Endothelial cell (in vitro differentiated cells): ENCODE measurements at regions not wholly inside any gene's neighbourhood (a gene's known extent, or its start where the extent isn't known, plus 50 kb on each side); places are given as distances from the start of the nearest gene placed in this dataset.

Experiments used
- DNase-seq: peaks from one replicate; pipeline ENCODE4 v3.0.0; 2021; ENCODE audit warnings: low spot score
- H3K27ac Mint-ChIP-seq: one replicate; pipeline ENCODE4 v1.8.0; 2021; ENCODE audit warnings: mixed read lengths, inconsistent platforms; ENCODE audit not compliant: unreplicated experiment
- H3K27me3 Mint-ChIP-seq: one replicate; pipeline ENCODE4 v1.8.0; 2021; ENCODE audit warnings: mild to moderate bottlenecking, moderate library complexity, mixed read lengths, inconsistent platforms; ENCODE audit not compliant: unreplicated experiment
- H3K36me3 Mint-ChIP-seq: one replicate; pipeline ENCODE4 v1.8.0; 2021; ENCODE audit warnings: mild to moderate bottlenecking, low read depth, mixed read lengths, inconsistent platforms; ENCODE audit not compliant: unreplicated experiment
- H3K4me1 Mint-ChIP-seq: one replicate; pipeline ENCODE4 v1.8.0; 2021; ENCODE audit warnings: mild to moderate bottlenecking, mixed read lengths, inconsistent platforms; ENCODE audit not compliant: unreplicated experiment
- H3K4me3 Mint-ChIP-seq: one replicate; pipeline ENCODE4 v1.8.0; 2021; ENCODE audit warnings: mild to moderate bottlenecking, mixed read lengths, inconsistent platforms; ENCODE audit not compliant: unreplicated experiment
- H3K9me3 Mint-ChIP-seq: one replicate; pipeline ENCODE4 v1.8.0; 2021; ENCODE audit warnings: mixed read lengths, inconsistent platforms; ENCODE audit not compliant: unreplicated experiment
- TF ChIP-seq, protein P1 (sequence below): fragments of 200-600 bp; sonication (generic); IDR thresholded peaks from one replicate; pipeline ENCODE4 v1.5.0; 2021; ENCODE audit warnings: antibody characterized with exemption; ENCODE audit not compliant: unreplicated experiment

DNA sequence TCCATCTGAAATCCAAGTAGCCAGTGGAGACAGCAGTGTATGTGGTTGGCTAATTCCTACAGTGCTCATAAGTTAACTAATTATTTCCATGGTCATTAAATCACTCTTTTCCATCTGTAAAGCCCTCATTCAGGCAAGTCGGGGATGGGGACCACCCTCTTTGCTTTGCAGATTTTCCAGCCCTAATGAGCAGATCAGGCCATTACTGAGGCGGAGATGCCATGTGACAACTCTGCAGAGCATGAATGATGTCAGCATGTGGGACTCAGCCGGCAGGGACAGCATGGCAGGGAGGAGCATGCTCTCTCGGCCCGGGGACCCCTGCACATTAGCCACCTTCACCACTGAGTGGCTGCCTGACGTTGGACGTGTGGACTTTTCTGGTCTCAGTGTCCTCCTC lies 623.3 kb upstream of the CDH4 start:
- Mint-ChIP-seq H3K27me3 (no peaks in the 10 kb centered on the region), H3K9me3 (no peaks in the 10 kb centered on the region), H3K27ac (no peak overlapping the region), H3K4me1 (no peaks in the 10 kb centered on the region), H3K4me3 (no peak overlapping the region), H3K36me3 (no peaks in the 10 kb centered on the region)
- TF ChIP-seq, protein P1, sequence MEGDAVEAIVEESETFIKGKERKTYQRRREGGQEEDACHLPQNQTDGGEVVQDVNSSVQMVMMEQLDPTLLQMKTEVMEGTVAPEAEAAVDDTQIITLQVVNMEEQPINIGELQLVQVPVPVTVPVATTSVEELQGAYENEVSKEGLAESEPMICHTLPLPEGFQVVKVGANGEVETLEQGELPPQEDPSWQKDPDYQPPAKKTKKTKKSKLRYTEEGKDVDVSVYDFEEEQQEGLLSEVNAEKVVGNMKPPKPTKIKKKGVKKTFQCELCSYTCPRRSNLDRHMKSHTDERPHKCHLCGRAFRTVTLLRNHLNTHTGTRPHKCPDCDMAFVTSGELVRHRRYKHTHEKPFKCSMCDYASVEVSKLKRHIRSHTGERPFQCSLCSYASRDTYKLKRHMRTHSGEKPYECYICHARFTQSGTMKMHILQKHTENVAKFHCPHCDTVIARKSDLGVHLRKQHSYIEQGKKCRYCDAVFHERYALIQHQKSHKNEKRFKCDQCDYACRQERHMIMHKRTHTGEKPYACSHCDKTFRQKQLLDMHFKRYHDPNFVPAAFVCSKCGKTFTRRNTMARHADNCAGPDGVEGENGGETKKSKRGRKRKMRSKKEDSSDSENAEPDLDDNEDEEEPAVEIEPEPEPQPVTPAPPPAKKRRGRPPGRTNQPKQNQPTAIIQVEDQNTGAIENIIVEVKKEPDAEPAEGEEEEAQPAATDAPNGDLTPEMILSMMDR: no peak
- no peak for DNase-seq

DNA sequence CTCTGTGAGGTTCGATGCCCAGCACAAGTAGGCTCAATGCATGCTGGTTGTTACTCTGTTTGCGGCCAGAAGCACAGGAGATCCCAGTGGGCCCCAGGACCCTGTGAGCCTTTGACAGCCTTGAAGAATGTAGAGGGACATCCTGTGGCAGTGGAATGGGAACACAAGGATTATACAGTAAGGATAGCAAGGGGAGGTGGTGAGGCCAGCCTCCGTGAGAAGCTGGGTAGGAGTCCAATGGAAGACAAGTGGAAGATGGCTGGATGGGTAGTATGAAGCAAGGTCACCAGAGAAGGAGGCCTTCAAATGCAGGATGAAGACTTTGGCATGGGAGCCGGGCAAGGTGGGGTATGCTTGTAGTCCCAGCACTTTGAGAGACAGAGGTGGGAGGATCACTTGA lies 622.9 kb upstream of the CDH4 start:
- Mint-ChIP-seq H3K9me3 (no peaks in the 10 kb centered on the region), H3K27me3 (no peaks in the 10 kb centered on the region), H3K27ac (no peak overlapping the region), H3K36me3 (no peaks in the 10 kb centered on the region), H3K4me3 (no peak overlapping the region), H3K4me1 (no peaks in the 10 kb centered on the region)
- TF ChIP-seq, protein P1: no peak
- no peak for DNase-seq

DNA sequence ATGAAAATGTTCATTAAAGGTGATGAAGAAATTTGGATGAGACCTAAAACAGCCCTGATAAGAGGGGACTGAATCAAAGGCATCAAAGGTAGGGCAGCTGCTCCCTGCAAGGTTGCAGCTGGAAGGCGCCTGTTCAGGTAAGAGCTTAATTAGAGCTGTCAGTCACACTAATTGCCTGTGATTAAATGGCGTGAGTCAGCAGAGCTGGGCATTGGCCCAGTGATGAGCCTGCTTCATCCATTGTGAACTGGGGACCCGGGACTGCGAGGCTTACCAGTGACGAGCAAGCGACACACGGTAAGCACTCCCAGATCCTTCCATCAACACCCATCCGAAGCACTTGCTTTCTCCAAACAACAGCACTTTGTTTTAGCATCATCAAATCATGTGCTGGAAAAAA lies 621.5 kb upstream of the CDH4 start:
- Mint-ChIP-seq H3K4me1 (no peaks in the 10 kb centered on the region), H3K27ac (no peak overlapping the region), H3K9me3 (no peaks in the 10 kb centered on the region), H3K4me3 (no peak overlapping the region), H3K27me3 (no peaks in the 10 kb centered on the region), H3K36me3 (no peaks in the 10 kb centered on the region)
- TF ChIP-seq, protein P1: no peak
- no peak for DNase-seq

DNA sequence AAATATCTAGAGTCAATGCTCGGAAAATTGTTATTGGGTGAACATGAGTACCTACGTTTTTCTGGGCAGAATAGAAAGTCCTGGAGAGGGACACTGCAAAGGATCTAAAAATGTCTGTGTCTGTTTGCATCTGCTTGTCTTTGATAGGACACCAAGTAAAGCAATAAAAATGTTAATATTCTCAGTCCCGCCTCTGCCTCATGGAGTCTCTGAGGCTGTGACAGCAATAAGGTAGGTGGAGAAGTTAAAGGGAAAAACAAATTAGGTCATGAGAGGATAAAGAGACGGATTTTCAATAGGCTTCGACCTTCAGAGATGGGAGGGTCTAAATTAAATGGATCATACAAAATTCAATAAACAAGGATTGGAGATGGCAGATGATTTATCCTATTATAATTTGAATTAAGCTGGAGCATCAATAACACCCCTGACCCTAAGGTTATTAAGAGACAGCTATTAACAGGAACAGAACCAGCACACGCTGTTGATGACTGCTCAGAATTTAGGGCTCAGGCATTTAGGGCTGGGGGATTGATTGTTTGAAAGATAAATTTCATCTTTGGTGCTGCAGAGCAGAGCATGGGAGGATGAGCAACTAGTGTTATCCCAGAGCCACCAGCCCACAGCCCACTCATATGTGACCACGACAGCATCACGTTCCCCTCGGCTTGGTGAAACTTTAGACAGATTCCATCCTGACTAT lies 620.3 kb upstream of the CDH4 start:
- Mint-ChIP-seq H3K4me1 (no peaks in the 10 kb centered on the region), H3K36me3 (no peaks in the 10 kb centered on the region), H3K27me3 (no peaks in the 10 kb centered on the region), H3K27ac (no peak overlapping the region), H3K9me3 (no peaks in the 10 kb centered on the region), H3K4me3 (no peak overlapping the region)
- TF ChIP-seq, protein P1: no peak
- no peak for DNase-seq

DNA sequence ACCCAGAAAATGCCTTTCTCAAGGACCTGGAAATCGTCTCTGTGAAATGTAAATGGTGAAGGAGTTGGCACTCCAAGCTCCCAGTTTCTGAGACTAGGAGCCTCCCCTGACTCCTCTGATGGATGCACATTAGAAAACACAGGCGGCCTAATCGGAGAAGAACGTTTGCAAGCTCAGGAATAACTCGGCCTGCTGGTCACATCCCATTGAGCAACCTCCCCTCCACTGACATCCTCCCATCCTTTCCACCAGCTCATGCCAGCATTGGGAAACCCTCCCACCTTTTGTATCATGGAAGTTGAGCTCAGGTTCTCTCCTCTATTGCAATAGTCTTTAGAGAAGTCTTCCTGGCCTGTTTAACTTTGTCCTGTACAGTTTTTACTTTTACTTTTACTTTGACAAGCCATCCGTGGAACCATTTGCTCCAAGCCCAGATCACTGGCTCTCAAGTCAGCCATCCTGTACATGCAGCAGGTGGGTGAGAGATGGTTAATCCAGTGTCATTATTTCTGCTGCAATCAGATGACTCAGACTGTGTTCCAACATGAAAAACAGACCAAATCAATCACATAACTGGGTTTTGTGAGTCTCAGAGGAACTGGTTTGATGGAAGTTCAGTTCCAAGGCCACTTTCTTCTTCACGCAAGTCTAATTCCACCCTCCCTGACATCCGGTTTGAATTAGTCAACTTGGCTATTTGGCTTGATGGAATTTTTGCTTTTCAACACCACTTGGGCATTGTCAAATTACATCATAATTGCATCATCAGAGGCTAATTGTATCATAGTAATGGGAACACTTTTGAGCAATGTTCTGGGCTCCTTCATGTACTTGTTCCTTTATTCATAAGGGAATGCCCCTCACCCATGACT lies 619.4 kb upstream of the CDH4 start:
- no peaks in the 10 kb centered on the region for H3K36me3 Mint-ChIP-seq
- DNase-seq: no peak
- H3K9me3 Mint-ChIP-seq: no peaks in the 10 kb centered on the region
- H3K27me3 Mint-ChIP-seq: no peaks in the 10 kb centered on the region
- TF ChIP-seq, protein P1: no peak
- H3K27ac Mint-ChIP-seq: no peak overlapping the region
- no peaks in the 10 kb centered on the region for H3K4me1 Mint-ChIP-seq
- H3K4me3 Mint-ChIP-seq: no peak overlapping the region
